ENCODE measurements at regions not wholly inside any gene's neighbourhood (a gene's known extent, or its start where the extent isn't known, plus 50 kb on each side); places are given as distances from the start of the nearest gene placed in this dataset.

GRCh38 chr2:133776936-133777573 lies 208.8 kb upstream of the NCKAP5 start:
- TF ChIP-seq CTCF (IDR thresholded peaks at IDR 0.05; ENCODE audit: low read length) (no peak), EZH2 (IDR thresholded peaks at IDR 0.05; ENCODE audit: borderline replicate concordance, low read length) (no peak)
